ENCODE measurements at regions not wholly inside any gene's neighbourhood (a gene's known extent, or its start where the extent isn't known, plus 50 kb on each side); places are given as distances from the start of the nearest gene placed in this dataset.
"Not testable (repeated sequence)": the region's sequence is repeated elsewhere in the genome, so short reads cannot be mapped to it uniquely, and the experiment has no call there.

- H3K4me1 Mint-ChIP-seq; H3K9me3 Mint-ChIP-seq; H3K36me3 Mint-ChIP-seq (ENCODE audit: low read depth); DNase-seq; H3K27ac Mint-ChIP-seq; H3K27me3 Mint-ChIP-seq; H3K4me3 Mint-ChIP-seq; intact Hi-C loops (cut with micrococcal nuclease): not testable (repeated sequence)
These were observed 2415.0 kb downstream of the ARAP2 start for GRCh38 chr4:33829356-33829755.

- Mint-ChIP-seq H3K4me1 (no peaks in the 10 kb centered on the region), H3K27ac (no peak overlapping the region), H3K4me3 (no peak overlapping the region), H3K27me3 (no peaks in the 10 kb centered on the region), H3K36me3 (ENCODE audit: low read depth) (no peaks in the 10 kb centered on the region), H3K9me3 (no peaks in the 10 kb centered on the region)
- intact Hi-C loops (cut with micrococcal nuclease): no loop called here
- no peak for DNase-seq
These were observed 2412.8 kb downstream of the ARAP2 start for GRCh38 chr4:33831442-33832066.

- H3K27me3 Mint-ChIP-seq; H3K27ac Mint-ChIP-seq; H3K9me3 Mint-ChIP-seq; intact Hi-C loops (cut with micrococcal nuclease); DNase-seq; H3K36me3 Mint-ChIP-seq (ENCODE audit: low read depth); H3K4me1 Mint-ChIP-seq; H3K4me3 Mint-ChIP-seq: not testable (repeated sequence)
These were observed 2408.6 kb downstream of the ARAP2 start for GRCh38 chr4:33835764-33836163.

GRCh38 chr4:33837043-33837838, 2407.1 kb downstream of the ARAP2 start:
- H3K27ac Mint-ChIP-seq: no peak overlapping the region

GRCh38 chr4:33841120-33841519, 2403.2 kb downstream of the ARAP2 start:
- H3K36me3 Mint-ChIP-seq (ENCODE audit: low read depth): no peaks in the 10 kb centered on the region
- intact Hi-C loops (cut with micrococcal nuclease): no loop called here
- no peak for DNase-seq
- no peaks in the 10 kb centered on the region for H3K27me3 Mint-ChIP-seq
- H3K9me3 Mint-ChIP-seq: peaks cover 2% of the 10 kb centered on the region
- H3K27ac Mint-ChIP-seq: no peak overlapping the region
- no peaks in the 10 kb centered on the region for H3K4me1 Mint-ChIP-seq
- no peak overlapping the region for H3K4me3 Mint-ChIP-seq

More at GRCh38 chr4:33837043-33837838, 2407.1 kb downstream of the ARAP2 start:
- Mint-ChIP-seq H3K27me3 (no peaks in the 10 kb centered on the region), H3K9me3 (peaks cover 2% of the 10 kb centered on the region), H3K36me3 (ENCODE audit: low read depth) (no peaks in the 10 kb centered on the region), H3K4me3 (no peak overlapping the region), H3K4me1 (no peaks in the 10 kb centered on the region)
- intact Hi-C loops (cut with micrococcal nuclease): no loop called here
- DNase-seq: no peak

- Mint-ChIP-seq H3K4me3 (no peak overlapping the region), H3K9me3 (peaks cover 8% of the 10 kb centered on the region)
These were observed 2393.9 kb downstream of the ARAP2 start for GRCh38 chr4:33850371-33850902.

GRCh38 chr4:33853670-33854069, 2390.6 kb downstream of the ARAP2 start:
- intact Hi-C loops (cut with micrococcal nuclease): not testable (repeated sequence)

More at GRCh38 chr4:33850371-33850902, 2393.9 kb downstream of the ARAP2 start:
- no peak overlapping the region for H3K27ac Mint-ChIP-seq
- H3K36me3 Mint-ChIP-seq (ENCODE audit: low read depth): no peaks in the 10 kb centered on the region
- no peaks in the 10 kb centered on the region for H3K4me1 Mint-ChIP-seq
- H3K27me3 Mint-ChIP-seq: no peaks in the 10 kb centered on the region
- intact Hi-C loops (cut with micrococcal nuclease): no loop called here
- no peak for DNase-seq

GRCh38 chr4:33864290-33864859, 2379.9 kb downstream of the ARAP2 start:
- Mint-ChIP-seq H3K27me3 (no peaks in the 10 kb centered on the region), H3K9me3 (peaks cover 7% of the 10 kb centered on the region), H3K4me1 (no peaks in the 10 kb centered on the region), H3K4me3 (no peak overlapping the region), H3K36me3 (ENCODE audit: low read depth) (no peaks in the 10 kb centered on the region), H3K27ac (no peak overlapping the region)
- no peak for DNase-seq
- intact Hi-C loops (cut with micrococcal nuclease): no loop called here

More at GRCh38 chr4:33853670-33854069, 2390.6 kb downstream of the ARAP2 start:
- DNase-seq; H3K36me3 Mint-ChIP-seq (ENCODE audit: low read depth); H3K4me3 Mint-ChIP-seq; H3K4me1 Mint-ChIP-seq; H3K9me3 Mint-ChIP-seq; H3K27ac Mint-ChIP-seq; H3K27me3 Mint-ChIP-seq: not testable (repeated sequence)

- no peaks in the 10 kb centered on the region for H3K4me1 Mint-ChIP-seq
- H3K9me3 Mint-ChIP-seq: peaks cover 4% of the 10 kb centered on the region
- no peak overlapping the region for H3K4me3 Mint-ChIP-seq
- intact Hi-C loops (cut with micrococcal nuclease): no loop called here
- H3K36me3 Mint-ChIP-seq (ENCODE audit: low read depth): no peaks in the 10 kb centered on the region
- no peaks in the 10 kb centered on the region for H3K27me3 Mint-ChIP-seq
- DNase-seq: no peak
- H3K27ac Mint-ChIP-seq: no peak overlapping the region
These were observed 2370.5 kb downstream of the ARAP2 start for GRCh38 chr4:33873791-33874190.

GRCh38 chr4:33878710-33879109, 2365.6 kb downstream of the ARAP2 start:
- H3K36me3 Mint-ChIP-seq (ENCODE audit: low read depth): no peaks in the 10 kb centered on the region
- no peak overlapping the region for H3K27ac Mint-ChIP-seq
- intact Hi-C loops (cut with micrococcal nuclease): no loop called here
- peaks cover 17% of the 10 kb centered on the region for H3K9me3 Mint-ChIP-seq
- H3K4me1 Mint-ChIP-seq: no peaks in the 10 kb centered on the region
- DNase-seq: no peak
- H3K4me3 Mint-ChIP-seq: no peak overlapping the region
- H3K27me3 Mint-ChIP-seq: no peaks in the 10 kb centered on the region

GRCh38 chr4:33881176-33881575, 2363.1 kb downstream of the ARAP2 start:
- H3K9me3 Mint-ChIP-seq: peaks cover 13% of the 10 kb centered on the region
- H3K36me3 Mint-ChIP-seq (ENCODE audit: low read depth): no peaks in the 10 kb centered on the region
- no peak overlapping the region for H3K27ac Mint-ChIP-seq
- intact Hi-C loops (cut with micrococcal nuclease): no loop called here
- H3K4me1 Mint-ChIP-seq: no peaks in the 10 kb centered on the region
- no peaks in the 10 kb centered on the region for H3K27me3 Mint-ChIP-seq
- H3K4me3 Mint-ChIP-seq: no peak overlapping the region
- no peak for DNase-seq

GRCh38 chr4:33882246-33882990, 2361.9 kb downstream of the ARAP2 start:
- no peak overlapping the region for H3K27ac Mint-ChIP-seq
- no peaks in the 10 kb centered on the region for H3K27me3 Mint-ChIP-seq
- no peak overlapping the region for H3K4me3 Mint-ChIP-seq
- no peaks in the 10 kb centered on the region for H3K36me3 Mint-ChIP-seq (ENCODE audit: low read depth)
- intact Hi-C loops (cut with micrococcal nuclease): no loop called here
- peaks cover 13% of the 10 kb centered on the region for H3K9me3 Mint-ChIP-seq
- no peak for DNase-seq
- H3K4me1 Mint-ChIP-seq: no peaks in the 10 kb centered on the region

GRCh38 chr4:33883111-33883510, 2361.2 kb downstream of the ARAP2 start:
- Mint-ChIP-seq H3K9me3 (peaks cover 13% of the 10 kb centered on the region), H3K27ac (no peak overlapping the region), H3K36me3 (ENCODE audit: low read depth) (no peaks in the 10 kb centered on the region), H3K4me3 (no peak overlapping the region), H3K4me1 (no peaks in the 10 kb centered on the region), H3K27me3 (no peaks in the 10 kb centered on the region)
- intact Hi-C loops (cut with micrococcal nuclease): no loop called here
- no peak for DNase-seq

- no peak for DNase-seq
- H3K9me3 Mint-ChIP-seq: peaks cover 7% of the 10 kb centered on the region
- H3K27me3 Mint-ChIP-seq: no peaks in the 10 kb centered on the region
- H3K4me1 Mint-ChIP-seq: no peaks in the 10 kb centered on the region
- no peak overlapping the region for H3K27ac Mint-ChIP-seq
- no peak overlapping the region for H3K4me3 Mint-ChIP-seq
- intact Hi-C loops (cut with micrococcal nuclease): no loop called here
- no peaks in the 10 kb centered on the region for H3K36me3 Mint-ChIP-seq (ENCODE audit: low read depth)
These were observed 2358.0 kb downstream of the ARAP2 start for GRCh38 chr4:33886356-33886755.
